Mesothelial cell of epicardium (in vitro differentiated cells): ENCODE measurements at regions not wholly inside any gene's neighbourhood (a gene's known extent, or its start where the extent isn't known, plus 50 kb on each side); places are given as distances from the start of the nearest gene placed in this dataset.
"Not testable (repeated sequence)": the region's sequence is repeated elsewhere in the genome, so short reads cannot be mapped to it uniquely, and the experiment has no call there.

Source experiments
- DNase-seq, 2 experiments: peaks; one replicate each; pipeline ENCODE4 v3.0.0; 2021; ENCODE audit warnings: low spot score in 2 of 2; ENCODE audit not compliant: unreplicated experiment in 2 of 2
- H3K27ac Mint-ChIP-seq: 2 replicates; pipeline ENCODE4 v1.8.0; 2021; ENCODE audit warnings: mixed read lengths
- H3K27me3 Mint-ChIP-seq: 2 replicates; pipeline ENCODE4 v1.8.0; 2021; ENCODE audit warnings: low read depth, mixed read lengths
- H3K36me3 Mint-ChIP-seq: 2 replicates; pipeline ENCODE4 v1.8.0; 2021; ENCODE audit warnings: mixed read lengths
- H3K4me1 Mint-ChIP-seq: 2 replicates; pipeline ENCODE4 v1.8.0; 2021; ENCODE audit warnings: mixed read lengths
- H3K4me3 Mint-ChIP-seq: 2 replicates; pipeline ENCODE4 v1.8.0; 2021; ENCODE audit warnings: mild to moderate bottlenecking, moderate library complexity, mixed read lengths
- H3K9me3 Mint-ChIP-seq: 2 replicates; pipeline ENCODE4 v1.8.0; 2021; ENCODE audit warnings: mixed read lengths
- CTCF ChIP-seq: fragments of 200-600 bp; sonication (generic); IDR thresholded peaks from one replicate; pipeline ENCODE4 v1.5.0; 2021; ENCODE audit warnings: antibody characterized with exemption; ENCODE audit not compliant: unreplicated experiment

- H3K36me3 Mint-ChIP-seq: no peaks in the 10 kb centered on the region
- H3K9me3 Mint-ChIP-seq: peaks cover 10% of the 10 kb centered on the region
- H3K4me3 Mint-ChIP-seq: no peak overlapping the region
- no peak overlapping the region for H3K27ac Mint-ChIP-seq
- H3K27me3 Mint-ChIP-seq: no peaks in the 10 kb centered on the region
- no peak for TF ChIP-seq CTCF
- no peaks in the 10 kb centered on the region for H3K4me1 Mint-ChIP-seq
- DNase-seq: no peak
Observed at GRCh38 chr14:28820677-28821076, 54.1 kb downstream of the FOXG1 start.

- H3K27me3 Mint-ChIP-seq: peaks cover 2% of the 10 kb centered on the region
- H3K27ac Mint-ChIP-seq: no peak overlapping the region
- no peak for TF ChIP-seq CTCF
- no peaks in the 10 kb centered on the region for H3K36me3 Mint-ChIP-seq
- no peak for DNase-seq
- H3K9me3 Mint-ChIP-seq: peaks cover 10% of the 10 kb centered on the region
- no peaks in the 10 kb centered on the region for H3K4me1 Mint-ChIP-seq
- H3K4me3 Mint-ChIP-seq: no peak overlapping the region
Observed at GRCh38 chr14:28821993-28822392, 55.4 kb downstream of the FOXG1 start.

- Mint-ChIP-seq H3K4me1 (no peaks in the 10 kb centered on the region), H3K36me3 (no peaks in the 10 kb centered on the region), H3K27ac (no peak overlapping the region), H3K27me3 (peaks cover 3% of the 10 kb centered on the region), H3K9me3 (peaks cover 10% of the 10 kb centered on the region), H3K4me3 (no peak overlapping the region)
- no peak for DNase-seq
- no peak for TF ChIP-seq CTCF
Observed at GRCh38 chr14:28823245-28823644, 56.7 kb downstream of the FOXG1 start.

GRCh38 chr14:28830115-28830534 lies 63.5 kb downstream of the FOXG1 start:
- no peak for TF ChIP-seq CTCF
- no peaks in the 10 kb centered on the region for H3K36me3 Mint-ChIP-seq
- no peaks in the 10 kb centered on the region for H3K4me1 Mint-ChIP-seq
- no peak for DNase-seq
- H3K27ac Mint-ChIP-seq: no peak overlapping the region
- peaks cover 5% of the 10 kb centered on the region for H3K27me3 Mint-ChIP-seq
- H3K4me3 Mint-ChIP-seq: no peak overlapping the region
- no peaks in the 10 kb centered on the region for H3K9me3 Mint-ChIP-seq

- no peak for TF ChIP-seq CTCF
- peaks cover 5% of the 10 kb centered on the region for H3K27me3 Mint-ChIP-seq
- H3K4me1 Mint-ChIP-seq: no peaks in the 10 kb centered on the region
- H3K36me3 Mint-ChIP-seq: no peaks in the 10 kb centered on the region
- DNase-seq: no peak
- no peak overlapping the region for H3K4me3 Mint-ChIP-seq
- no peak overlapping the region for H3K27ac Mint-ChIP-seq
- H3K9me3 Mint-ChIP-seq: no peaks in the 10 kb centered on the region
Observed at GRCh38 chr14:28831126-28831525, 64.5 kb downstream of the FOXG1 start.

- not testable (repeated sequence) for H3K27me3 Mint-ChIP-seq, H3K36me3 Mint-ChIP-seq, H3K4me3 Mint-ChIP-seq, DNase-seq, H3K4me1 Mint-ChIP-seq, H3K27ac Mint-ChIP-seq
- peaks cover 21% of the 10 kb centered on the region for H3K9me3 Mint-ChIP-seq
Observed at GRCh38 chr14:28842569-28842968, 76.0 kb downstream of the FOXG1 start.
